Mucosa of stomach (tissue), 1 donor: ENCODE measurements at regions not wholly inside any gene's neighbourhood (a gene's known extent, or its start where the extent isn't known, plus 50 kb on each side); places are given as distances from the start of the nearest gene placed in this dataset.

Source experiments
- H3K27me3 ChIP-seq: one replicate; pipeline ENCODE4 v1.7.0; 2013; ENCODE audit warnings: mild to moderate bottlenecking, low read length; ENCODE audit not compliant: control insufficient read depth, insufficient read depth
- H3K36me3 ChIP-seq: one replicate; pipeline ENCODE4 v1.7.0; 2013; ENCODE audit warnings: low read length; ENCODE audit not compliant: control insufficient read depth, insufficient read depth
- H3K4me1 ChIP-seq: one replicate; pipeline ENCODE4 v1.7.0; 2013; ENCODE audit warnings: mild to moderate bottlenecking, low read length; ENCODE audit not compliant: control insufficient read depth, insufficient read depth
- H3K4me3 ChIP-seq: one replicate; pipeline ENCODE4 v1.7.0; 2013; ENCODE audit warnings: low read length
- H3K9ac ChIP-seq: one replicate; pipeline ENCODE4 v1.7.0; 2013; ENCODE audit warnings: mild to moderate bottlenecking, low read length, moderate library complexity
- H3K9me3 ChIP-seq: one replicate; pipeline ENCODE4 v1.7.0; 2013; ENCODE audit warnings: mild to moderate bottlenecking, low read length, moderate library complexity; ENCODE audit not compliant: control insufficient read depth
- donor health status: Pancreatic carcinoma.

DNA sequence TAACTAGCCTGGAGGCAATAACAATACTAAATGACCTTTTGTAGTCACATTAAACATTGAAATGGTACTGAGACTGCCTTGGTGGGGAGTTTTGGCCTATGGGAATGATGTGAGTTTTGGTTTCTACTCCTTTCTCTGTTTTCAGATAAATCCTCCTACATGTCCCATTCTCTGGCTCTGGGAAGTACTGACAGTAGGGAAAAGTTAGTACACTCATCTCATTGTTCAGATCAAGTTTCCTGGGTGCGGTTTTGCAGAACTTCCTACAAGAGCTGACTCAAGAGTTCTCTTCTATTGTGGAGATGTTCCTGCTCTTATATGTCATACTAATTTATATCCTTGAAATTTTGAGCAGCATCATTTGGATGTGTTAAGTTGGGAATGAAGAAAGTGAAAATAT is 74.2 kb upstream of the MACF1 start:
- Histone ChIP-seq H3K9ac (no peak overlapping the region), H3K36me3 (no peaks in the 10 kb centered on the region), H3K4me1 (peaks cover 61% of the 10 kb centered on the region), H3K9me3 (no peaks in the 10 kb centered on the region), H3K4me3 (no peak overlapping the region), H3K27me3 (no peaks in the 10 kb centered on the region)

DNA sequence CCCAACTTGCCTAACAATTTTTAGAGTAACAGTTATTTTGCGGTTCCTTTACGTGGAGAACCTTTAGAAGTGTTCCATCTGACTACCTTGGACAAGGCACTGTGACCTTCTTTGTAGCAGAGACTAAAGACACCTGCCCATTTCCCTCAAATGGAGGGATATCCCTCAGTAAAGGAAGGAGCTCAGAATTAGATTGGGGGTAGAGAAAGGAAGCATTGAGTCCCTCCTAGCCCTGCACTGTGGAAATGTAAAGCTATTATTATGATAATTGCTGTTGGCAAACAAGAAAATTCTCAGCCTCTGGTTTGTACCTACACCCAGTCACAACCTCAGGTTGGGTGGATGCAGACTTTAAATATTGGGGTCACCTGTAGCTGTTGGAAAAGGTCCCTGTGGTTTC is 72.6 kb upstream of the MACF1 start:
- Histone ChIP-seq H3K36me3 (no peaks in the 10 kb centered on the region), H3K27me3 (no peaks in the 10 kb centered on the region), H3K9ac (no peak overlapping the region), H3K4me3 (no peak overlapping the region), H3K4me1 (peaks cover 64% of the 10 kb centered on the region), H3K9me3 (no peaks in the 10 kb centered on the region)

DNA sequence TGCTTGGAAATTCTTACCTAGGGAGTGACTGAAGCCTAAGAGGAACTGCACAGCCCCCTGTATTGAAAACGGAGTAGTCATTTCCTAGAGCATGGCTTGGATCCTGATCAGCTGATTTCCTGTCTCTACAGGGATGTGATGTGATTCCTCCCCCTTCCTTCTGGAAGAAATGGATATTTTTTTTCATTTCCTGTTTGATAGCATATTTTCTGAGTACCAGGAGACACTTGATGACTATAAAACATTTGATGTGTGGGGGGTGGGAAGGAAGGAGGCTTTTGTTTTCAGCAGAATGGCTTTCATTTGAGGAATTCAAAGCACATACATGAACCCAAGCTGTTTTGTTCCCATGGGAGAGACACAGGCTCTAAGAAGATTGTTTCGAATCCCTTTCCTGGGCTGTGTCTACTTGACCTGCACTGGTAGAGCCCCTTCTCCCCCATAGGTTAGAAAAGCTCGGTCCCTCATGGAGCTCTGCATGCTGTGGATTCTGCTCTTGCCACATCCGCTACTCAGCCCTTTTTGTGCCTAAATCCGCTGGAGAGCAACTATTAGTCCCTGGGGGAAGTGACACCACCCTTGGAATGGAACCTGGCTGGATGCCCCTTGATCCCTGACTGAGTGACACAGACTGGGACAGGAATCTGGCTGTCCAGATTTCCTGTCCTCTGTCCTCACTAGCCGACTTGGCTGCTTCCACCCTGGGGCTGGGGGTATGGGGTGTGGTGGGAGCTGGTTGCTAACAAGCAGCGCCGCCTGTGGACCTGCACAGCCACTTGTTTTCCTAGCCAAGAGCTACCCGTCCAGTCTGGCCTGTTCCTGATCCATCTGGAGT is 71.8 kb upstream of the MACF1 start:
- Histone ChIP-seq H3K9me3 (no peaks in the 10 kb centered on the region), H3K9ac (no peak overlapping the region), H3K4me1 (peaks cover 56% of the 10 kb centered on the region), H3K4me3 (no peak overlapping the region), H3K36me3 (no peaks in the 10 kb centered on the region), H3K27me3 (no peaks in the 10 kb centered on the region)

DNA sequence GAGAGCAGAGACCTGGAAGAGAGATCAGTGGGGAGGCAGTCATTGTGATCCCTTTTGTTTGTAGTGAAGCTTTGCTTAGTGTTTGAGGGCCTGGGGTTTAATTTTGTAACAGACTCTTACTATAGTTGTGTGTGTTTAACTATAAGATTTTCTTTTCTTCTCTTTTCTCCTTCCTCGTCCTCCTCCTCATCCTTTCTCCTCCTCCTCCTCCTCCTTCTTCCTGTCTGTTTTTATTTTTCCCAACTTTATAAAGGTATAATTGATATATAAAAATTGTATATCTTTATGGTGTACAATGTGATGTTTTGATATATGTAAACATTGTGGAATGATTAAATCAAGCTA is 71.2 kb upstream of the MACF1 start:
- Histone ChIP-seq H3K4me3 (no peak overlapping the region), H3K4me1 (peaks cover 50% of the 10 kb centered on the region), H3K9me3 (no peaks in the 10 kb centered on the region), H3K9ac (no peak overlapping the region), H3K36me3 (no peaks in the 10 kb centered on the region), H3K27me3 (no peaks in the 10 kb centered on the region)

DNA sequence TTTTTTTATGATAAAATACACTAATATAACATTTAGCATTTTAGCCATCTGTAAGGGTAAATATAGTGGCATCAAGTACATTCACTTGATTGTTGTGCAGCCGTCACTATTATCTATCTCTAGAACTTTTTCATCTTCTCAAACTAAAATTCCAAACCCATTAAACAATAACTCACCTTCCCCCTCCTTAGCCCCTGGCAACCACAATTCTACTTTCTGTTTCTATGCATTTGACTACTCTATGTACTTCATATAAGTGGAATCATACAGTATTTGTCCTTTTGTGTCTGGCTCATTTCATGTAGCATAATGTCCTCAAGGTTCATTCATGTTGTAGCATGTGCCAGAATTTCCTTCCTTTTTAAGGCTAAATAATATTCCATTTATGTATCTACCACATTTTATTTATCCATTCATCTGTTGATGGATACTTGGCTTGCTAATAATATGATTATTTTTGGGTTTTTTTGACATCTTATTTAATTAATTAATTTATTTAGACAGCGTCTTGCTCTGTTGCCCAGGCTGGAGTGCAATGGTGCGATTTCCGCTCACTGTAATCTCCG is 69.6 kb upstream of the MACF1 start:
- Histone ChIP-seq H3K9me3 (no peaks in the 10 kb centered on the region), H3K4me3 (no peak overlapping the region), H3K9ac (no peak overlapping the region), H3K36me3 (no peaks in the 10 kb centered on the region), H3K4me1 (peaks cover 36% of the 10 kb centered on the region), H3K27me3 (no peaks in the 10 kb centered on the region)

DNA sequence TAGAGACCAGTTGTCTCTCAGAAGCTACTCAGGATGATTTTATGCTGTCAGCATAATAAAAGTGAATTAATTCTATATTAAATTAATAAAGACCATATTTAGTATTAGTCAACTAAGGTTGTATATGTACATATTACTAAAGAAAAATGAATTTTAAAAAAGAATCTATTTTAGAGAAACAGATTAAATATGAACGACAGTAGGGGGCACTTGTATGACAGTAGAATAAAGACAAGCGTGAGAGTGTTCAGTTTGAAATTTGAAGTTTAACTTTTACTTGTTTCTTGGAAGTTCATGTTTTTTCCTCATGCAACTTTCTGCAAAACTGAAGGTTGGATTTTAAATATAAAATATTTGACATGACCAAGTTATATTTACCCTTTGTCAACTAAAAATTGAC is 67.9 kb upstream of the MACF1 start:
- Histone ChIP-seq H3K4me1 (peaks cover 25% of the 10 kb centered on the region), H3K9me3 (no peaks in the 10 kb centered on the region), H3K36me3 (no peaks in the 10 kb centered on the region), H3K9ac (no peak overlapping the region), H3K27me3 (no peaks in the 10 kb centered on the region), H3K4me3 (no peak overlapping the region)

DNA sequence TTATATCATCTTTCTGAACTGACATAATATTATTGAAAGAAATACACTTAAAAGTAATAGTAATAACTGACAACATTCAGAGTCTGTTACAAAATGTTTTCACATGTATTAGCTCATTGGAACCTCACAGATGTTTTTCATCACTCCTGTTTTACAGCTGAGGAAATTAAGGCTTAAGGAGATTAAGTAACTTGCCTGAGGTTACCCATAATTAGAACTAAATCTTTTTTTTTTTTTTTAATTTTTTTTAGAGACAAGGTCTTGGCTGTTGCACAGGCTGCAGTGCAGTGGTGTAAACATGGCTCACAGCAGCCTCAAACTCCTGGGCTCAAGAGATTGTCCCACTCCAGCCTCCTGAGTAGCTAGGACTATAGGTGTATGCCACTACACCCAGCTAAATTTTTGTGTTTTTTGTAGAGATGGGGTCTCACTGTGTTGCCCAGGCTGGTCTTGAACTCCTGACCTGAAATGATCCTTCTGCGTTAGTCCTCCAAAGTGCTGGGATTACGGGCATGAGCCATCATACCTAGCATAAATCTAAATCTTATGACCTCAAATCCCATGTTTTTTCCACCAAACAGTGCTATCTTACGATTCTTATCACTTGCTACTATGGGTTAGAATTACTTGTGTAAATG is 64.7 kb upstream of the MACF1 start:
- Histone ChIP-seq H3K4me1 (peaks cover 21% of the 10 kb centered on the region), H3K27me3 (no peaks in the 10 kb centered on the region), H3K9me3 (no peaks in the 10 kb centered on the region), H3K4me3 (no peak overlapping the region), H3K36me3 (no peaks in the 10 kb centered on the region), H3K9ac (no peak overlapping the region)

DNA sequence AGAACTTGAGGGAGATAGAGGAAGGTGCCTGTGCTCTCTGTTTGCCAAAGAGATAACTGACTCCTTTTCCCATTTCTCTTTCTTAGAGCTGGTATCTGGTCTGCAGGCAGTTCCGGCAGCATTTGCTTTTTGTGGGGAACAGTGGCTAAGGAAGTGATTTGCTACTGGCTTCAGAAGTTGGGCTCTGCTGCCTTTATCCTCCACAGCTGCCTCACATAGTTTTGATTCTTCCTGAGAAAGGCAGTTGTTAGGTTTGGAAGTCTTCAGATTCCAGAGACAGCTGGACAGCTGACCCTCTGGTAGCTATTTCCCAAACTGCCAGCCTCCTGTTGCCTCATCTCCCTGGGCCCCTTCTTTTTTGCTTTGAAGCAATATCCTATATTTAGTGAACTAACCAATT is 62.6 kb upstream of the MACF1 start:
- Histone ChIP-seq H3K36me3 (no peaks in the 10 kb centered on the region), H3K9ac (no peak overlapping the region), H3K4me3 (no peak overlapping the region), H3K27me3 (no peaks in the 10 kb centered on the region), H3K9me3 (no peaks in the 10 kb centered on the region), H3K4me1 (peaks cover 16% of the 10 kb centered on the region)

DNA sequence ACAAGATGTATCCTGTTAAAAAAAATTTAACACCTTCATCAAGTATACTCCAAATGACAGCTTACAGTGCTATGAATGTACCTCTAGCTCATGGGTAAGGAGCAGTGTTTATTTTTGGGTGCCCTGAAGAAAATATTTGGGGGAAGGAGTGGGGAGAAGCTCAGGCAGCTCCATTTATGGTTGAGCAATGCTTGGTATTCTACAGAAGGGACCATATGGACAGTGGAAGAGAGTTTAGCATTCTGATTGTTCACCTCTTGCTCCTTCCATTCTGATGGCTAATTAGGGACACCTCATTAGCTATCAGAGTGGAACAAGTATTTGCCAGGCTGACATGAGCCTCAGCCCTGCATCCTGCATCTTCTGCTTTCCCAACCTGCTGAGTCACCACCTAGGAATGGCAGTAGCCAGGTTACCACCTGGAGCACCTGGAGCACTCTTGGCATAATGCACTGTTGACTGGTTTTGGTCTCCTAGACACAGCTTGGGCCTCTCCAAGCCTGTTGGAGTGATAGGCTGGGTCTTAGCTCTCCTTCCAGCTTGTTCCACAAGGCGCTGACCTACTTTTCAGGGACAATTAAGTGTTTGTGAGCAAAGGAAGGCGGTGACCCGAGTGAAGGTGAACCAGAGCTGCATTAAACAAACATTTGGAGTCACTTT is 62.0 kb upstream of the MACF1 start:
- Histone ChIP-seq H3K36me3 (no peaks in the 10 kb centered on the region), H3K27me3 (no peaks in the 10 kb centered on the region), H3K4me3 (no peak overlapping the region), H3K4me1 (peaks cover 16% of the 10 kb centered on the region), H3K9me3 (no peaks in the 10 kb centered on the region), H3K9ac (no peak overlapping the region)

DNA sequence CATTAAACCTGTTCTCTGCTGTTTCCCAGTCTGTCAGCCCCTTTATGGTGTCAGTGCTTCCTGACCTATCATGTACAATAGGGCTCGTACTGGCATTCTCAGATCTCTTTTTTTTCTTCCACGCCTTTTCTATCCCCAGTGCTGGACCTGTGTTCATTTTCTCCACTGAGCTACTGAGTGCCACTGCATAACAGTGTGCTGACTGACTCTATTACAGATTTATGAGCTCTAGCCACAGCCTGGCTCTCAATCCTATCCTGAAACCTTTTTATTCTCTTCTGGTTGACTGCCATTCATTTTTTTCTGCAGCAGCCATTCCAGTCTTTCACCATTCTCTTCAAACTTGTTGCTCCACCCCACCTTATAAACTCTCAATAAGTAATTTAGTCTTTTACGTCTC is 59.6 kb upstream of the MACF1 start:
- peaks cover 16% of the 10 kb centered on the region for H3K4me1 ChIP-seq

DNA sequence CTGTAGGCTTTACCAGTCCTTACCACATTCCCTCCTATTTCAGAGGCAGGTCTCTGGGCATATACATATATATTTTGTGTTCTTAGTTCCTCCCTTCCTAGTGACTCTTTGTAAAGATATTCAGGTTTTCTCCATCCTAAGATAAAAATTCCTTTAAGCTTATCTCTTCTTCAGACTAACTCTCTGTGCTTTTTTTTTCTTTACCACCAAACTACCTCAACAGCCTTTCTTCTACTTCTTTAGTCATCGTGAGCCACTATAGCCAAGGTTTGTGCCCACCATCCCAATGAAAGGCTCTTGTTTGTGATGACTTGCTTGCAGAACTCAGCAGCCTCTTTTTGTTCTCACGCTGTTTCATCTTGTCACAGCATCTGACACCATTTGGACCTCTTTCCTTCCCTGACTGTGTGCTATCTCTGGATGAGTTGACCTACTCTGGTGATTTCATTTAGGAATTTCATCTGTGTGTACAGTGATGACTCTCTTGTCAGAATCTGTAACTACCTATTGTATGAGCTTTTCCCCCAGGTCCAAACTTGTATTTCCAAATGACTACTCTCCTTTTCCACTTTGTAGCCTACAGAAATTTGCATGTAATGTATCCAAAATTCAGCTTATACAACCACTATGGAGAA is 59.0 kb upstream of the MACF1 start:
- Histone ChIP-seq H3K4me1 (peaks cover 16% of the 10 kb centered on the region), H3K9ac (no peak overlapping the region), H3K4me3 (no peak overlapping the region)

More for the DNA sequence above, 59.6 kb upstream of the MACF1 start:
- Histone ChIP-seq H3K4me3 (no peak overlapping the region), H3K27me3 (no peaks in the 10 kb centered on the region), H3K36me3 (no peaks in the 10 kb centered on the region), H3K9ac (no peak overlapping the region), H3K9me3 (no peaks in the 10 kb centered on the region)

DNA sequence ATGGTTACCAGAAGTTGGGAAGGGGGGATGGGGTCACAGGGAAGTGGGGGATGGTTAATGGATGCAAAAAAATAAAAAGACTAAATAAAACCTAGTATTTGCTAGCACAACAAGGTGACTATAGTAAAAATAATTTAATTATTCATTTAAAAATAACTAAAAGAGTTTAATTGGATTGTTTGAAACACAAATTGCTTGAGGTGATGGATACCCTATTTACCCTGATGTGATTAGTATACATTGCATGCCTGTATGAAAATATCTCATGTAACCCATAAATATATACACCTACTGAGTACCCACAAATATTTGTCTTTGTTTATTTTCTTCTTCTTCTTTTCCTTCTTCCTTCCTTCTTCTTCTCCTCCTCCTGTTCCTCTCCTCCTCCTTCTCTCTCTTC is 57.8 kb upstream of the MACF1 start:
- H3K4me1 ChIP-seq: peaks cover 16% of the 10 kb centered on the region
- H3K27me3 ChIP-seq: no peaks in the 10 kb centered on the region
- H3K9me3 ChIP-seq: no peaks in the 10 kb centered on the region
- H3K36me3 ChIP-seq: no peaks in the 10 kb centered on the region
- H3K9ac ChIP-seq: no peak overlapping the region
- no peak overlapping the region for H3K4me3 ChIP-seq

More for the DNA sequence above, 59.0 kb upstream of the MACF1 start:
- no peaks in the 10 kb centered on the region for H3K36me3 ChIP-seq
- no peaks in the 10 kb centered on the region for H3K9me3 ChIP-seq
- H3K27me3 ChIP-seq: no peaks in the 10 kb centered on the region
